ENCODE measurements at regions not wholly inside any gene's neighbourhood (a gene's known extent, or its start where the extent isn't known, plus 50 kb on each side); places are given as distances from the start of the nearest gene placed in this dataset.

DNA sequence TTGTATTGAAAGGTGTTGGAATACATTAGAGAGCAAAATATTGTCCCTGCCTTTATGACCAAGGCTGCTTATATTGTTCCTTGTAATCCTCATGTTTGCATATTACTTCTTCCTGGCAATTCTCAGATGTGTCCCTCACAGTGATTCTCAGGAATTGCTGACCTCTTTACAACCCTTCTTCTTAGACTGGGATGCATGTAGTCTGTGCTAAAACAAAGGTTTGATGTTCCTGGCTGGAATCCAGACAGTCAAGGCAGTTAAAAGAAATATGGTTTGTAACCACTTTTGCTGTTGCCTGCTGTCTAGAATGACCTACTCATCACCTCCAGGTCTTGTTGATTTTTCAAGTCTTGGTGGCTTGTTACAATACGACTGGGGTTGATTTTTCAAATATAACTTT is 367.6 kb downstream of the HGF start:
- no peaks in the 10 kb centered on the region for H3K27me3 Mint-ChIP-seq
- no peak for TF ChIP-seq EZH2 (IDR thresholded peaks at IDR 0.05; ENCODE audit: borderline replicate concordance, insufficient read depth, low read depth, low read length, poor library complexity, severe bottlenecking)
- TF ChIP-seq, protein P1, sequence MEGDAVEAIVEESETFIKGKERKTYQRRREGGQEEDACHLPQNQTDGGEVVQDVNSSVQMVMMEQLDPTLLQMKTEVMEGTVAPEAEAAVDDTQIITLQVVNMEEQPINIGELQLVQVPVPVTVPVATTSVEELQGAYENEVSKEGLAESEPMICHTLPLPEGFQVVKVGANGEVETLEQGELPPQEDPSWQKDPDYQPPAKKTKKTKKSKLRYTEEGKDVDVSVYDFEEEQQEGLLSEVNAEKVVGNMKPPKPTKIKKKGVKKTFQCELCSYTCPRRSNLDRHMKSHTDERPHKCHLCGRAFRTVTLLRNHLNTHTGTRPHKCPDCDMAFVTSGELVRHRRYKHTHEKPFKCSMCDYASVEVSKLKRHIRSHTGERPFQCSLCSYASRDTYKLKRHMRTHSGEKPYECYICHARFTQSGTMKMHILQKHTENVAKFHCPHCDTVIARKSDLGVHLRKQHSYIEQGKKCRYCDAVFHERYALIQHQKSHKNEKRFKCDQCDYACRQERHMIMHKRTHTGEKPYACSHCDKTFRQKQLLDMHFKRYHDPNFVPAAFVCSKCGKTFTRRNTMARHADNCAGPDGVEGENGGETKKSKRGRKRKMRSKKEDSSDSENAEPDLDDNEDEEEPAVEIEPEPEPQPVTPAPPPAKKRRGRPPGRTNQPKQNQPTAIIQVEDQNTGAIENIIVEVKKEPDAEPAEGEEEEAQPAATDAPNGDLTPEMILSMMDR (IDR thresholded peaks at IDR 0.05): no peak
- ChIA-PET POLR2A (no interaction called here), CTCF (no interaction called here)
- no peaks in the 10 kb centered on the region for H3K36me3 ChIP-seq (replicated peaks in 1 of 2; ENCODE audit: control extremely low read depth in 1 of 2, control insufficient read depth in 1 of 2, extremely low read depth in 1 of 2, insufficient read depth in 2 of 2, low read length in 1 of 2)
- no peak overlapping the region for H2AFZ ChIP-seq (ENCODE audit: insufficient read depth, low read depth, low read length, poor library complexity, severe bottlenecking)
- H3K4me2 ChIP-seq (replicated peaks; ENCODE audit: low read depth, low read length, poor library complexity, severe bottlenecking): no peak overlapping the region
- ATAC-seq (ENCODE audit: low read depth): no peak
- H3K9me3 ChIP-seq (ENCODE audit: control extremely low read depth in 1 of 3, control insufficient read depth in 2 of 3, insufficient read depth in 1 of 3, low read length in 2 of 3): no peaks in the 10 kb centered on the region
- H3K4me3 ChIP-seq (ENCODE audit: control extremely low read depth in 1 of 5, extremely low read depth in 1 of 5, insufficient read depth in 1 of 5, low read depth in 2 of 5, low read length in 4 of 5): no peak overlapping the region
- WGBS (ENCODE audit: insufficient coverage): no CpG with 5 or more reads among the region's 1 CpG
- no peaks in the 10 kb centered on the region for H3K4me1 ChIP-seq (ENCODE audit: control insufficient read depth in 2 of 2, insufficient read depth in 2 of 2, low read length in 2 of 2)
- H3K4me1 Mint-ChIP-seq: no peaks in the 10 kb centered on the region
- no peaks in the 10 kb centered on the region for H3K9me3 Mint-ChIP-seq (ENCODE audit: insufficient read depth)
- intact Hi-C loops (cut with micrococcal nuclease): no loop called here
- no peak overlapping the region for H3K27ac Mint-ChIP-seq
- H3K27me3 ChIP-seq (replicated peaks in 1 of 4; ENCODE audit: control extremely low read depth in 1 of 4, control insufficient read depth in 3 of 4, insufficient read depth in 4 of 4, low read length in 3 of 4): no peaks in the 10 kb centered on the region
- H3K4me3 Mint-ChIP-seq: no peak overlapping the region
- no peaks in the 10 kb centered on the region for H3K79me2 ChIP-seq (ENCODE audit: control insufficient read depth, insufficient read depth, low read length)
- DNase-seq: no peak
- H3K9ac ChIP-seq (ENCODE audit: low read length): no peak overlapping the region
- no peaks in the 10 kb centered on the region for H4K20me1 ChIP-seq (ENCODE audit: control insufficient read depth, insufficient read depth, low read length, poor library complexity, severe bottlenecking)
- H3K27ac ChIP-seq (ENCODE audit: low read length in 2 of 2): no peak overlapping the region

DNA sequence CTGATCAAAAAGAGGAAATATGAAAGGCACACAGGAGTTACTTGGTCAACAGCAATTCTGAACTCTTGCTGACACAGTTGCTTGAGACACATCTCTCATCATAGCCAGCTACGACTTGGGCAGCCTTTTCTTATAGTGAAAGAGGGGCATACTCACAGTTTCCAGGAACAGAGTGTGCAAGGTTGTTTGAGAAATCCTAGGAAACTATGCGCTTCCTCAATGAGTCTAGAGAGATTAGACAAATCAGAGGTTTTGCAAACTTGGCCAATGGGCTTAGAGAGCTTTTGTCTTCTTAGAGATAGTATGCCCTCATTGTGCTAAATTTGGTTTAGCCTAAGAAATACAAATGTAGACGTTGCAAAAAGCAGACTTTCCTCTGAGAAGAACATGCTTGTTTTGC is 370.4 kb downstream of the HGF start:
- intact Hi-C loops (cut with micrococcal nuclease): no loop called here
- Mint-ChIP-seq H3K9me3 (ENCODE audit: insufficient read depth) (no peaks in the 10 kb centered on the region), H3K4me3 (no peak overlapping the region), H3K4me1 (no peaks in the 10 kb centered on the region), H3K27ac (no peak overlapping the region), H3K27me3 (no peaks in the 10 kb centered on the region)
- Histone ChIP-seq H3K27me3 (replicated peaks in 1 of 4; ENCODE audit: control extremely low read depth in 1 of 4, control insufficient read depth in 3 of 4, insufficient read depth in 4 of 4, low read length in 3 of 4) (no peaks in the 10 kb centered on the region), H3K79me2 (ENCODE audit: control insufficient read depth, insufficient read depth, low read length) (no peaks in the 10 kb centered on the region), H2AFZ (ENCODE audit: insufficient read depth, low read depth, low read length, poor library complexity, severe bottlenecking) (no peak overlapping the region), H3K4me3 (ENCODE audit: control extremely low read depth in 1 of 5, extremely low read depth in 1 of 5, insufficient read depth in 1 of 5, low read depth in 2 of 5, low read length in 4 of 5) (no peak overlapping the region), H3K9ac (ENCODE audit: low read length) (no peak overlapping the region), H3K4me2 (replicated peaks; ENCODE audit: low read depth, low read length, poor library complexity, severe bottlenecking) (no peak overlapping the region), H3K9me3 (ENCODE audit: control extremely low read depth in 1 of 3, control insufficient read depth in 2 of 3, insufficient read depth in 1 of 3, low read length in 2 of 3) (no peaks in the 10 kb centered on the region), H3K36me3 (replicated peaks in 1 of 2; ENCODE audit: control extremely low read depth in 1 of 2, control insufficient read depth in 1 of 2, extremely low read depth in 1 of 2, insufficient read depth in 2 of 2, low read length in 1 of 2) (no peaks in the 10 kb centered on the region), H3K4me1 (ENCODE audit: control insufficient read depth in 2 of 2, insufficient read depth in 2 of 2, low read length in 2 of 2) (no peaks in the 10 kb centered on the region), H4K20me1 (ENCODE audit: control insufficient read depth, insufficient read depth, low read length, poor library complexity, severe bottlenecking) (no peaks in the 10 kb centered on the region), H3K27ac (ENCODE audit: low read length in 2 of 2) (no peak overlapping the region)
- POLR2A ChIA-PET: no interaction called here
- DNase-seq (no peak), ATAC-seq (ENCODE audit: low read depth) (no peak)
- CTCF ChIA-PET: no interaction called here
- WGBS (ENCODE audit: insufficient coverage): 50% methylated on average over 3 of the region's 3 CpGs
- TF ChIP-seq, protein P1 (IDR thresholded peaks at IDR 0.05): no peak
- no peak for TF ChIP-seq EZH2 (IDR thresholded peaks at IDR 0.05; ENCODE audit: borderline replicate concordance, insufficient read depth, low read depth, low read length, poor library complexity, severe bottlenecking)

Measured in B cell (primary cell).